ENCODE measurements at regions not wholly inside any gene's neighbourhood (a gene's known extent, or its start where the extent isn't known, plus 50 kb on each side); places are given as distances from the start of the nearest gene placed in this dataset.

GRCh38 chr5:153399595-153399994 is 90.9 kb upstream of the GRIA1 start:
- TF ChIP-seq CTCF (IDR thresholded peaks at IDR 0.05) (no peak), POLR2AphosphoS5 (IDR thresholded peaks at IDR 0.05) (no peak), POLR2A (IDR thresholded peaks at IDR 0.05) (no peak)
